ENCODE measurements at regions not wholly inside any gene's neighbourhood (a gene's known extent, or its start where the extent isn't known, plus 50 kb on each side); places are given as distances from the start of the nearest gene placed in this dataset.

DNA sequence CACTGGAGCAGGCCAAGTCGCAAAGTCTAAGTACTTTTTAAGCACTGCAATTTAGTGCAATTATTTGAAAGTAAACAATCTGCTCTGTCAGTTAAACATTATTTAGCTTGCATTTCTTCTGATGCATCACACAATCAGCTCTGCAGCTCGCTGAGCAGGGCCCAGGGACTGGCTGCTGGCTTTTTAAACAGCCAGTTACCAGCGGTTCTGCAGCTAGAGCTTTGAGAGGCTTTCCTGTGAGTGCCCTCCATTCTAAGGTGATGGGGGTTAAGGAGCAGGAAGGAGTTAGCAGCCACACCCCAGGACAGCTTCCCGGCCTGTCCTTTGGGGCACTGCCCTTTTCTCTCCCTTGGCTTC is 154.3 kb downstream of the SALL1 start:
- TF ChIP-seq EZH2 (optimal IDR thresholded peaks at IDR 0.05; ENCODE audit: low read depth, low read length) = no peak
- TF ChIP-seq, protein P1, sequence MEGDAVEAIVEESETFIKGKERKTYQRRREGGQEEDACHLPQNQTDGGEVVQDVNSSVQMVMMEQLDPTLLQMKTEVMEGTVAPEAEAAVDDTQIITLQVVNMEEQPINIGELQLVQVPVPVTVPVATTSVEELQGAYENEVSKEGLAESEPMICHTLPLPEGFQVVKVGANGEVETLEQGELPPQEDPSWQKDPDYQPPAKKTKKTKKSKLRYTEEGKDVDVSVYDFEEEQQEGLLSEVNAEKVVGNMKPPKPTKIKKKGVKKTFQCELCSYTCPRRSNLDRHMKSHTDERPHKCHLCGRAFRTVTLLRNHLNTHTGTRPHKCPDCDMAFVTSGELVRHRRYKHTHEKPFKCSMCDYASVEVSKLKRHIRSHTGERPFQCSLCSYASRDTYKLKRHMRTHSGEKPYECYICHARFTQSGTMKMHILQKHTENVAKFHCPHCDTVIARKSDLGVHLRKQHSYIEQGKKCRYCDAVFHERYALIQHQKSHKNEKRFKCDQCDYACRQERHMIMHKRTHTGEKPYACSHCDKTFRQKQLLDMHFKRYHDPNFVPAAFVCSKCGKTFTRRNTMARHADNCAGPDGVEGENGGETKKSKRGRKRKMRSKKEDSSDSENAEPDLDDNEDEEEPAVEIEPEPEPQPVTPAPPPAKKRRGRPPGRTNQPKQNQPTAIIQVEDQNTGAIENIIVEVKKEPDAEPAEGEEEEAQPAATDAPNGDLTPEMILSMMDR (IDR thresholded peaks at IDR 0.05; ENCODE audit: low read length) = no peak
- TF ChIP-seq EZH2phosphoT487 (IDR thresholded peaks at IDR 0.05; ENCODE audit: low read length) = no peak

Measured in MM.1S (cell line).